ENCODE measurements at regions not wholly inside any gene's neighbourhood (a gene's known extent, or its start where the extent isn't known, plus 50 kb on each side); places are given as distances from the start of the nearest gene placed in this dataset.

GRCh38 chr1:5368201-5368600 is 624.0 kb downstream of the NPHP4 start:
- no peak for DNase-seq (ENCODE audit: low read depth)
- no peak for TF ChIP-seq CTCF (IDR thresholded peaks at IDR 0.05; ENCODE audit: low read length, missing control alignments)
- no peak overlapping the region for H3K4me3 ChIP-seq (replicated peaks; ENCODE audit: low read depth, low read length)

GRCh38 chr1:5367306-5367705 is 624.9 kb downstream of the NPHP4 start:
- DNase-seq (ENCODE audit: low read depth), result no peak
- no peak for TF ChIP-seq CTCF (IDR thresholded peaks at IDR 0.05; ENCODE audit: low read length, missing control alignments)
- H3K4me3 ChIP-seq (replicated peaks; ENCODE audit: low read depth, low read length), result no peak overlapping the region

GRCh38 chr1:5365751-5366150 is 626.5 kb downstream of the NPHP4 start:
- no peak for TF ChIP-seq CTCF (IDR thresholded peaks at IDR 0.05; ENCODE audit: low read length, missing control alignments)
- H3K4me3 ChIP-seq (replicated peaks; ENCODE audit: low read depth, low read length), result no peak overlapping the region
- DNase-seq (ENCODE audit: low read depth), result no peak

GRCh38 chr1:5364591-5364990 is 627.6 kb downstream of the NPHP4 start:
- DNase-seq (ENCODE audit: low read depth), result no peak
- TF ChIP-seq CTCF (IDR thresholded peaks at IDR 0.05; ENCODE audit: low read length, missing control alignments), result no peak
- no peak overlapping the region for H3K4me3 ChIP-seq (replicated peaks; ENCODE audit: low read depth, low read length)

- DNase-seq (ENCODE audit: low read depth), result no peak
- H3K4me3 ChIP-seq (replicated peaks; ENCODE audit: low read depth, low read length), result no peak overlapping the region
- TF ChIP-seq CTCF (IDR thresholded peaks at IDR 0.05; ENCODE audit: low read length, missing control alignments), result no peak
Observed at GRCh38 chr1:5354681-5355080, 637.5 kb downstream of the NPHP4 start.

- no peak overlapping the region for H3K4me3 ChIP-seq (replicated peaks; ENCODE audit: low read depth, low read length)
- TF ChIP-seq CTCF (IDR thresholded peaks at IDR 0.05; ENCODE audit: low read length, missing control alignments), result no peak
- no peak for DNase-seq (ENCODE audit: low read depth)
Observed at GRCh38 chr1:5351366-5351765, 640.9 kb downstream of the NPHP4 start.

- DNase-seq (ENCODE audit: low read depth), result no peak
- H3K4me3 ChIP-seq (replicated peaks; ENCODE audit: low read depth, low read length), result no peak overlapping the region
- no peak for TF ChIP-seq CTCF (IDR thresholded peaks at IDR 0.05; ENCODE audit: low read length, missing control alignments)
Observed at GRCh38 chr1:5349526-5349925, 642.7 kb downstream of the NPHP4 start.

All from fibroblast of pulmonary artery (primary cell).